ENCODE measurements at regions not wholly inside any gene's neighbourhood (a gene's known extent, or its start where the extent isn't known, plus 50 kb on each side); places are given as distances from the start of the nearest gene placed in this dataset.

GRCh38 chr22:47748957-47749356 is 986.5 kb downstream of the TBC1D22A start:
- DNase-seq (ENCODE audit: extremely low read depth in 1 of 2, low read depth in 1 of 2), result no peak

GRCh38 chr22:47748271-47748670 is 985.8 kb downstream of the TBC1D22A start:
- DNase-seq (ENCODE audit: extremely low read depth in 1 of 2, low read depth in 1 of 2), result no peak

GRCh38 chr22:47740109-47740805 is 977.8 kb downstream of the TBC1D22A start:
- DNase-seq (ENCODE audit: extremely low read depth in 1 of 2, low read depth in 1 of 2), result no peak

GRCh38 chr22:47739291-47740015 is 977.0 kb downstream of the TBC1D22A start:
- no peak for DNase-seq (ENCODE audit: extremely low read depth in 1 of 2, low read depth in 1 of 2)

GRCh38 chr22:47738472-47739013 is 976.1 kb downstream of the TBC1D22A start:
- DNase-seq (ENCODE audit: extremely low read depth in 1 of 2, low read depth in 1 of 2), result no peak

- no peak for DNase-seq (ENCODE audit: extremely low read depth in 1 of 2, low read depth in 1 of 2)
Measured at GRCh38 chr22:47736186-47737034, 974.0 kb downstream of the TBC1D22A start.

- no peak for DNase-seq (ENCODE audit: extremely low read depth in 1 of 2, low read depth in 1 of 2)
Measured at GRCh38 chr22:47734511-47734910, 972.1 kb downstream of the TBC1D22A start.

- no peak for DNase-seq (ENCODE audit: extremely low read depth in 1 of 2, low read depth in 1 of 2)
Measured at GRCh38 chr22:47727641-47728040, 965.2 kb downstream of the TBC1D22A start.

- no peak for DNase-seq (ENCODE audit: extremely low read depth in 1 of 2, low read depth in 1 of 2)
Measured at GRCh38 chr22:47724751-47725150, 962.3 kb downstream of the TBC1D22A start.

GRCh38 chr22:47724030-47724429 is 961.6 kb downstream of the TBC1D22A start:
- DNase-seq (ENCODE audit: extremely low read depth in 1 of 2, low read depth in 1 of 2), result no peak

GRCh38 chr22:47718337-47718736 is 955.9 kb downstream of the TBC1D22A start:
- DNase-seq (ENCODE audit: extremely low read depth in 1 of 2, low read depth in 1 of 2), result no peak

- DNase-seq (ENCODE audit: extremely low read depth in 1 of 2, low read depth in 1 of 2), result no peak
Measured at GRCh38 chr22:47716890-47717615, 954.6 kb downstream of the TBC1D22A start.

- DNase-seq (ENCODE audit: extremely low read depth in 1 of 2, low read depth in 1 of 2), result no peak
Measured at GRCh38 chr22:47715866-47716578, 953.6 kb downstream of the TBC1D22A start.

GRCh38 chr22:47713941-47714340 is 951.5 kb downstream of the TBC1D22A start:
- DNase-seq (ENCODE audit: extremely low read depth in 1 of 2, low read depth in 1 of 2), result no peak

- DNase-seq (ENCODE audit: extremely low read depth in 1 of 2, low read depth in 1 of 2), result no peak
Measured at GRCh38 chr22:47710135-47710534, 947.7 kb downstream of the TBC1D22A start.

- DNase-seq (ENCODE audit: extremely low read depth in 1 of 2, low read depth in 1 of 2), result no peak
Measured at GRCh38 chr22:47705350-47705749, 942.9 kb downstream of the TBC1D22A start.

- no peak for DNase-seq (ENCODE audit: extremely low read depth in 1 of 2, low read depth in 1 of 2)
Measured at GRCh38 chr22:47698906-47699305, 936.5 kb downstream of the TBC1D22A start.

GRCh38 chr22:47697861-47698260 is 935.4 kb downstream of the TBC1D22A start:
- DNase-seq (ENCODE audit: extremely low read depth in 1 of 2, low read depth in 1 of 2), result no peak

GRCh38 chr22:47696776-47697175 is 934.3 kb downstream of the TBC1D22A start:
- no peak for DNase-seq (ENCODE audit: extremely low read depth in 1 of 2, low read depth in 1 of 2)

- no peak for DNase-seq (ENCODE audit: extremely low read depth in 1 of 2, low read depth in 1 of 2)
Measured at GRCh38 chr22:47695176-47695575, 932.7 kb downstream of the TBC1D22A start.
